ENCODE measurements at regions not wholly inside any gene's neighbourhood (a gene's known extent, or its start where the extent isn't known, plus 50 kb on each side); places are given as distances from the start of the nearest gene placed in this dataset.

DNA sequence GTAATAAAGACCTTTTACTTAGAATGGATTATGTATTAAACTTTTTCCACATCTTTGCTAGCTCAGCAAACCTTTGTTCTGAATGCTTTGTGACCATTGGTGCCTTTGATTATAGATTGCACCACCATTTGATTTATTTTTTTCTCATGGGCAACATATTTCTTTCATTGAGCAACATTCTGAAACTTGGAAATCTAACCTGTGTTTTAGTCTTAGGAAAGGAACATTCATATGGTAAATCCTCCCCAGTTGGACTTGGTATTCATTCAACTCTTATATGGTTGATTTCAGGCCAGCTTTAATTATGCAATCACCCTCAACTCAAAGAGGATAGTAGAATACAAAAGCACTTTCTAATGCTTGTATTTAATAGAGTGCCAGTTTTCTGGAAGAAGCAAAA is 1077.9 kb upstream of the ZEB2 start:
- DNase-seq (ENCODE audit: low read depth in 3 of 3), result no peak

DNA sequence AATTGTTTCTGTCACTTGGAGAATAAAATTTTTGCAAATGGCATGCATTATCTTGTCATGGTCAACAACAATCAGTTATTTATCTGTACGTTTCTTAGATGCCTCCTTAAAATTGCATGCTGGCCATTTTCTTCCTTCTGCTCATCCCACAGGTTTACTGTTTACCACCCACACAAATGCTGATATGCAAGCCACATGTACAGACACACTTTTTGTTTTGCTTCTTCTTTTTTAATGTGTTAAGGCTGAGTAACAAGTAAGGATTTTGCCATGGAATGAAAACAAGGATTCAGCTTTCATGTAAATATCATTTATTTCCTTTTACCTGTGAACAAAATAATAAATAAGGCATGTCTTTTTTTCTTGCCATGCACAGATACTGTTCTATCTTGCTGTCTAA is 1077.1 kb upstream of the ZEB2 start:
- DNase-seq (ENCODE audit: low read depth in 3 of 3), result no peak

- no peak for DNase-seq (ENCODE audit: low read depth in 3 of 3)
These were observed 1076.5 kb upstream of the ZEB2 start for GRCh38 chr2:145596416-145596815.

- no peak for DNase-seq (ENCODE audit: low read depth in 3 of 3)
These were observed 1075.4 kb upstream of the ZEB2 start for GRCh38 chr2:145595296-145595695.

DNA sequence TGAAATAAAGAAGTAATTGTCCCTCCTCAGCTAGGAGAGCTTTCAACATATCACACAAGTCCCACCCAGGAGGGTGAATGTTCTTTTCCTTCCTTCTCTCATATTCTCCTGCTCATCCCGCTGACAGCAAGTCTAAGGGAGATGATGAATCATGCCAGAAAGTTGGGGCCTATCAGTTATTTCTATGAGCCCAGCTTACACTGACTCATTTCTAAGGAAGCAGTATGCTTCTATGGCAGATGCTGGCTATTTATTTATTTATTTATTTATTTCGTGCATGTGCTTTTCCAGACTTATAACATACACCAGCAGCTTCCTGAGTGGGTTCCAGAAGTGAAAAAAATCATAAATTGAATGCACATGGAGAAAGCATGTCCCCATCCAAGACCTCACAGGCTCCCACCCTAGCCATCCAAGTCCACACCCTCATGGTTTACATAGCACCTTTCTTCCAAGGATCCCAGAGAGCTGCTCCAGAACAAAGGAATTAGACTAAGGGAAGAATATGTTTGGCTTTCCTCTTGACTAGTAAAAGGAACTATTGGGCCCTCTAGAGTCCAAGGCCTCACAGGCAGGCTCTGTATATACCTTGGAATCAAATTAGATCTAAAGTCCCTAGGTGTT is 1074.2 kb upstream of the ZEB2 start:
- DNase-seq (ENCODE audit: low read depth in 3 of 3), result no peak

DNA sequence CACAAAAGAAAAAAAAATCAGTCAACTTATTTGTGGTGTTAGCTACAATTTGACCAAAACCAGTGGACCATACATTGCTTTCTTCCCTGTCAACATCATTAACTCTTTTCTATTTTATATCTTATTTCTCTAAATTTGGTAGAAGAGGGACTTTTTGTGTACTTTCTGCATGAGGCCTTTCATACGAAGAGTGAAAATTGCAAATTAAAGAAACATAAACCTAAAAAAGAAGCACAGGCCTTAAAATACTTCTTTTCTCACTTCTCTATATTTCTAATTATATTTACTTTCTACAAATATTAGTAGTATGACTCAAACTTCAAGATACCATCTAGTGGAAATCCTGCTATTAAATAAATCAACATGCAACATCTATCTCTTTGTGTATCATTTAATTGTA is 1073.4 kb upstream of the ZEB2 start:
- DNase-seq (ENCODE audit: low read depth in 3 of 3), result no peak

DNA sequence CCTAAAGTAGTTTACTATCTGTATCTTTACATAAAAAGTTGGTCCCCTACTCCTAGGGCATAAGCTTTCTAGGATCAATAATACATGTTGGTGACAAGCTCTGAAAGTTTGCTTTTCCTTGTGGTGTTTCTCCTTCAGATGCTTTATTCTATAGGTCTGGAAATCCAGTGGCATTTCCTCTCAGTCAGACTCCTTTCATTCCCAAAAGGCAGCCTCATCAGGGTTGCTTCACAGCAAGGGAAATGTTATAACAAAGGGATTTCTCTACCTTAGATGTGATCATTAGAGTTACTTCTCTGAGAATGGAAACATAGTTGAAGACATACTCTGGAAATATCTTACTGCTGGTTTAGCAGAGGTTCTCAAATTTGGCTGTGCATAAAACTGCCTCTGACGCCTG is 1072.4 kb upstream of the ZEB2 start:
- no peak for DNase-seq (ENCODE audit: low read depth in 3 of 3)

DNA sequence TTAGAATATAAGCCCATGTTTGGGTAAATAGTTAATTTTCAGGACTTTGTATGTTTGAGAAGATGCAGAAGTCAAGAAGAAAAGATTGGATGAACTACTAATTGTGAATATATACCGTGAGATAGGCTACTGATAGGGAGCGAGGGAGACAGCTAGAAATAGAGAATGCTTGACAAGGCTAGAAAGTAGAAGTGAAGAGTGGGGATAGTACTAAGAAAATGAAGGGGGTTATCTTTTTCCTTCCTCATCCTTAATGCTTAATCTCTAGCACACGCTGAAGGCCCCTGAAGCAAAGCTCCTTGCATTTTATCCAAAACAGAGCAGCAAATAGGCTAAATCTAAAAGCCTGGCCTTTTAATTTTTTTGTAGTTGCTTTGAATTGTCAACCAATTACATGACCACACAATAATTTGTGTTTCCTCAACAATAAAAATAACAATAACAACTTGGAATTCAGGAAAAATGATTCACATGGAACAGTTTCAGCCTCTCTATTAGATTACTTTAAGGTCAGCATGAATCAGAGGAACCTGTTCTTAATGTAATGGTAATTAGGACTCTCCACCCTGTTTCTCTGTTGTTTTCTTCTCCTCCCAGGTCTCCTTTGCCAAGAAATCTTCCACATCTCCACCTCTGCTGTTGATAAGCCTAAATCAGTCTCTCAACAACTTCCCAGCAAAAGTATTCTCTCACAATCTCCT is 1071.3 kb upstream of the ZEB2 start:
- no peak for DNase-seq (ENCODE audit: low read depth in 3 of 3)

- no peak for DNase-seq (ENCODE audit: low read depth in 3 of 3)
These were observed 1068.0 kb upstream of the ZEB2 start for GRCh38 chr2:145587922-145588321.

- no peak for DNase-seq (ENCODE audit: low read depth in 3 of 3)
These were observed 1064.4 kb upstream of the ZEB2 start for GRCh38 chr2:145584353-145584752.

DNA sequence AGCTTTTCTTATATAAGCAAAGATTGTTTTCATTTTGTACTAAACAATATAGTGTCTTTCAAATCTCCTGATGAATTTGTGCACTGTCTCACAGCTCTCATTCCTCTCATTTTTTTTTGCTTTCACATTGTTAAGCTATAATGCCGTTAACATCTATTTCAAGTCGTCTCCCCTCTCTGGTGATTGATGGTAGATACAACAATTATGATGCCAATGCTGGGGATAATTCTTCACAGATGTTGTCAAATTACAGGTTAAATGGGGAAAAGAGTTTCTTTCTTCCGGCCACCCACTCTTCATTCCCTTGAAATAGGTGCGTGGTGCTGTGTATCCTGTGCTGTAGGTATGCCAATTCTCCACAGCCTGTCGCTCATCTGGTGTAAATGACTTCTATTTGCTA is 1053.7 kb upstream of the ZEB2 start:
- no peak for DNase-seq (ENCODE audit: low read depth in 3 of 3)

GRCh38 chr2:145572238-145572637 is 1052.3 kb upstream of the ZEB2 start:
- no peak for DNase-seq (ENCODE audit: low read depth in 3 of 3)

GRCh38 chr2:145569108-145569507 is 1049.2 kb upstream of the ZEB2 start:
- no peak for DNase-seq (ENCODE audit: low read depth in 3 of 3)

DNA sequence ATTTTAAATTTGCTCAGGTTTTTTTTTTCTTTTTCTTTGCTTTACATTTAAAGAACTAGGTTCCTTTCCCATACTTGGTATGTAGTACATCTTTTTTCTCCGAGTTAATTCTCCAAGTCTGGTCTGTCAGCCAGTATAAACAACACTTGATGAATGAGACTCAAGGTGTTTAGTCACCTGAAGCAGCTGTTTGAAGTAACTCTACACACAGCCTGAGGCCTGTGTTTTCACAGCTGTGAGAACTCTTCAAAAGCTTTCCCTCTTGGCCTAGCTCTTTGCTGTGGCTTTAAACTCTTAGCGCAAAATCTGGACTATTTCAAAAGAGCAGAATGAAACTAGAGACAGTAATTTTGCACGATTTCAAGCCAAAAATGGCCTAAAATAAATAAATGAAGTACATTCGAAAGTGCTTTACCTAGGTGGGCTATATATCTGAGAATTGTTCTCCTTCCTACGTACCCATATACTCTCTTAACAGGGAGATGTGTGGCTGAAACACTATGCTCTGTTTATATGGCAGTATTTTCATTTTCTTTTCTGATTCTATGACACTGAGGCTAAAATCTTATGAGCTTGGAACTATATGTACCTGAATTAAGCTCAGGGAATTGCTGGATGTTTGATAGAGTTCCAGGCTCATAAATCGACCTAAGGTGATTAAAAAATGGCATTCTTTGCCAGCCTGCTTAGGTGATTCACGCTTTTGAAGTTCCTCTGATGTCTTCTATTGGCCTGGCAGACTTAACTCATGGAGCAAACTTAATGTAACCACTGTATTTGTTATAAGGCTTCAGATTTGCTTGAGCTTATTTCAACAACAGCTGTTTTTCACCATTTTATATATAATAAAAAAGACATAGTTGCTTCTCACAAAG is 1044.1 kb upstream of the ZEB2 start:
- DNase-seq (ENCODE audit: low read depth in 3 of 3), result no peak

GRCh38 chr2:145561152-145561551 is 1041.2 kb upstream of the ZEB2 start:
- DNase-seq (ENCODE audit: low read depth in 3 of 3), result no peak

- DNase-seq (ENCODE audit: low read depth in 3 of 3), result no peak
These were observed 1038.9 kb upstream of the ZEB2 start for GRCh38 chr2:145558617-145559350.

- no peak for DNase-seq (ENCODE audit: low read depth in 3 of 3)
These were observed 1035.4 kb upstream of the ZEB2 start for GRCh38 chr2:145555360-145555759.

GRCh38 chr2:145551686-145552085 is 1031.8 kb upstream of the ZEB2 start:
- no peak for DNase-seq (ENCODE audit: low read depth in 3 of 3)

DNA sequence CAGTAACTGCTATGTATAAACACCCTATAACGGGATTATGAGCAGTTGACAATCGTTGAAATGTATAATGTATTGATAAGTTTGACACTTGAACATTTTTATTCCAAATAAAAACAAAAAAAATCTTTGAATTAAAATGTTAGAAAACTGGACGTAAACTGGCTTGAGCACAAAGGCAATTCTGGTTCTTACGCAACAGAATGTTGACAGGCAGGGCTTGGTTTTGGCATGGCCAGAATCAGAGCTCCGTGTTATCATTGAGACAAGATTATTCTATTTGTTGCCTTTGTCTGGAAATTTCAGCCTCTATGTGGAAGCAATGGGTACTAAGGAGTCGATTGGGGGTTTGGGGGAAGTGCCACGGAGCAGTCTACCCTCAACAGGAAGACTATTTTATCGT is 1028.6 kb upstream of the ZEB2 start:
- DNase-seq (ENCODE audit: low read depth in 3 of 3), result no peak

GRCh38 chr2:145547620-145548019 is 1027.7 kb upstream of the ZEB2 start:
- DNase-seq (ENCODE audit: low read depth in 3 of 3), result no peak

GRCh38 chr2:145546091-145546490 is 1026.2 kb upstream of the ZEB2 start:
- DNase-seq (ENCODE audit: low read depth in 3 of 3), result no peak

GRCh38 chr2:145543856-145544255 is 1023.9 kb upstream of the ZEB2 start:
- DNase-seq (ENCODE audit: low read depth in 3 of 3), result no peak
